Endothelial cell (in vitro differentiated cells): ENCODE measurements at regions not wholly inside any gene's neighbourhood (a gene's known extent, or its start where the extent isn't known, plus 50 kb on each side); places are given as distances from the start of the nearest gene placed in this dataset.

Experiments
- DNase-seq: peaks from one replicate; pipeline ENCODE4 v3.0.0; 2021; ENCODE audit warnings: low spot score
- H3K27ac Mint-ChIP-seq: one replicate; pipeline ENCODE4 v1.8.0; 2021; ENCODE audit warnings: mixed read lengths, inconsistent platforms; ENCODE audit not compliant: unreplicated experiment
- H3K27me3 Mint-ChIP-seq: one replicate; pipeline ENCODE4 v1.8.0; 2021; ENCODE audit warnings: mild to moderate bottlenecking, moderate library complexity, mixed read lengths, inconsistent platforms; ENCODE audit not compliant: unreplicated experiment
- H3K36me3 Mint-ChIP-seq: one replicate; pipeline ENCODE4 v1.8.0; 2021; ENCODE audit warnings: mild to moderate bottlenecking, low read depth, mixed read lengths, inconsistent platforms; ENCODE audit not compliant: unreplicated experiment
- H3K4me1 Mint-ChIP-seq: one replicate; pipeline ENCODE4 v1.8.0; 2021; ENCODE audit warnings: mild to moderate bottlenecking, mixed read lengths, inconsistent platforms; ENCODE audit not compliant: unreplicated experiment
- H3K4me3 Mint-ChIP-seq: one replicate; pipeline ENCODE4 v1.8.0; 2021; ENCODE audit warnings: mild to moderate bottlenecking, mixed read lengths, inconsistent platforms; ENCODE audit not compliant: unreplicated experiment
- H3K9me3 Mint-ChIP-seq: one replicate; pipeline ENCODE4 v1.8.0; 2021; ENCODE audit warnings: mixed read lengths, inconsistent platforms; ENCODE audit not compliant: unreplicated experiment
- TF ChIP-seq, protein P1 (sequence below): fragments of 200-600 bp; sonication (generic); IDR thresholded peaks from one replicate; pipeline ENCODE4 v1.5.0; 2021; ENCODE audit warnings: antibody characterized with exemption; ENCODE audit not compliant: unreplicated experiment

- H3K27ac Mint-ChIP-seq: no peak overlapping the region
- H3K4me3 Mint-ChIP-seq: no peak overlapping the region
- no peaks in the 10 kb centered on the region for H3K36me3 Mint-ChIP-seq
- no peak for DNase-seq
- H3K9me3 Mint-ChIP-seq: no peaks in the 10 kb centered on the region
- TF ChIP-seq, protein P1, sequence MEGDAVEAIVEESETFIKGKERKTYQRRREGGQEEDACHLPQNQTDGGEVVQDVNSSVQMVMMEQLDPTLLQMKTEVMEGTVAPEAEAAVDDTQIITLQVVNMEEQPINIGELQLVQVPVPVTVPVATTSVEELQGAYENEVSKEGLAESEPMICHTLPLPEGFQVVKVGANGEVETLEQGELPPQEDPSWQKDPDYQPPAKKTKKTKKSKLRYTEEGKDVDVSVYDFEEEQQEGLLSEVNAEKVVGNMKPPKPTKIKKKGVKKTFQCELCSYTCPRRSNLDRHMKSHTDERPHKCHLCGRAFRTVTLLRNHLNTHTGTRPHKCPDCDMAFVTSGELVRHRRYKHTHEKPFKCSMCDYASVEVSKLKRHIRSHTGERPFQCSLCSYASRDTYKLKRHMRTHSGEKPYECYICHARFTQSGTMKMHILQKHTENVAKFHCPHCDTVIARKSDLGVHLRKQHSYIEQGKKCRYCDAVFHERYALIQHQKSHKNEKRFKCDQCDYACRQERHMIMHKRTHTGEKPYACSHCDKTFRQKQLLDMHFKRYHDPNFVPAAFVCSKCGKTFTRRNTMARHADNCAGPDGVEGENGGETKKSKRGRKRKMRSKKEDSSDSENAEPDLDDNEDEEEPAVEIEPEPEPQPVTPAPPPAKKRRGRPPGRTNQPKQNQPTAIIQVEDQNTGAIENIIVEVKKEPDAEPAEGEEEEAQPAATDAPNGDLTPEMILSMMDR: no peak
- peaks cover 6% of the 10 kb centered on the region for H3K4me1 Mint-ChIP-seq
- peaks cover 9% of the 10 kb centered on the region for H3K27me3 Mint-ChIP-seq
Measured at GRCh38 chr14:103273145-103273744, 60.8 kb upstream of the EIF5 start.

GRCh38 chr14:103273745-103274615, 60.1 kb upstream of the EIF5 start:
- H3K4me1 Mint-ChIP-seq: peaks cover 6% of the 10 kb centered on the region
- DNase-seq: no peak
- no peaks in the 10 kb centered on the region for H3K36me3 Mint-ChIP-seq
- H3K9me3 Mint-ChIP-seq: no peaks in the 10 kb centered on the region
- peaks cover 10% of the 10 kb centered on the region for H3K27me3 Mint-ChIP-seq
- TF ChIP-seq, protein P1: no peak
- H3K27ac Mint-ChIP-seq: no peak overlapping the region
- no peak overlapping the region for H3K4me3 Mint-ChIP-seq

GRCh38 chr14:103275000-103275399, 59.0 kb upstream of the EIF5 start:
- Mint-ChIP-seq H3K4me1 (peaks cover 6% of the 10 kb centered on the region), H3K4me3 (no peak overlapping the region), H3K9me3 (no peaks in the 10 kb centered on the region), H3K36me3 (no peaks in the 10 kb centered on the region), H3K27me3 (peaks cover 10% of the 10 kb centered on the region), H3K27ac (no peak overlapping the region)
- TF ChIP-seq, protein P1: no peak
- no peak for DNase-seq

DNA sequence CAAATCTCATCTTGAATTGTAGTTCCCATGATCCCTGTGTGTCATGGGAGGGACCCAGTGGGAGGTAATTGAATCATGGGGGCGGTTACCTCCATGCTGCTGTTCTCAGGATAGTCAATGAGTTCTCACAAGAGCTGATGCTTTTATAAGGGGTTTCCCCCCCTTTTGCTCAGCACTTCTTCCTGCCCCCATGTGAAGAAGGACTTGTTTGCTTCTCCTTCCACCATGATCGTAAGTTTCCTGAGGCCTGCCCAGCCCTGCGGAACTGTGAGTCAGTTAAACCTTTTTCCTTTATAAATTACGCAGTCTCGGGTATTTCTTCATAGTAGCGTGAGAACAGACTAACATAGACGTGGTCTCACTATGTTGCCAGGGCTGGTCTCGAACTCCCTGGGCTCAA, 56.1 kb upstream of the EIF5 start:
- H3K36me3 Mint-ChIP-seq: no peaks in the 10 kb centered on the region
- H3K27ac Mint-ChIP-seq: no peak overlapping the region
- no peak overlapping the region for H3K4me3 Mint-ChIP-seq
- H3K4me1 Mint-ChIP-seq: no peaks in the 10 kb centered on the region
- peaks cover 8% of the 10 kb centered on the region for H3K27me3 Mint-ChIP-seq
- TF ChIP-seq, protein P1: no peak
- DNase-seq: no peak
- no peaks in the 10 kb centered on the region for H3K9me3 Mint-ChIP-seq
